Heart left ventricle (tissue), 16 donors: ENCODE measurements at regions not wholly inside any gene's neighbourhood (a gene's known extent, or its start where the extent isn't known, plus 50 kb on each side); places are given as distances from the start of the nearest gene placed in this dataset.

Source experiments
- ATAC-seq, 4 donors: fragments of 200-7000 bp; cut with Tn5 transposase; one replicate each; pipeline ENCODE4 v1.9.1; 2020 to 2022; ENCODE audit warnings: moderate library complexity in 4 of 4, mild to moderate bottlenecking in 3 of 4, moderate number of reproducible peaks in 1 of 4
- DNase-seq, 5 donors: peaks; one replicate each; pipeline ENCODE4 v3.0.0-alpha.2; 2020
- H3K27ac ChIP-seq, 12 donors: fragments of 200-600 bp; sonication (generic) in 4 of 12; one replicate each; pipeline versions ENCODE4 v1.5.0 to v1.8.0; 2016 to 2022; ENCODE audit warnings: mild to moderate bottlenecking in 2 of 12
- H3K27me3 ChIP-seq, 9 donors: fragments of 200-600 bp; sonication (generic) in 2 of 9; one replicate each; pipeline versions ENCODE4 v1.5.1 to v1.8.0; 2016 to 2022; ENCODE audit warnings: mild to moderate bottlenecking in 3 of 9
- H3K36me3 ChIP-seq, 9 donors: fragments of 200-600 bp; sonication (generic) in 2 of 9; one replicate each; pipeline versions ENCODE4 v1.5.0 to v1.8.0; 2018 to 2022; ENCODE audit warnings: mild to moderate bottlenecking in 2 of 9
- H3K4me1 ChIP-seq, 12 donors: fragments of 200-600 bp; sonication (generic) in 4 of 12; one replicate each; pipeline versions ENCODE4 v1.5.0 to v1.8.0; 2016 to 2022; ENCODE audit warnings: mild to moderate bottlenecking in 3 of 12
- H3K4me3 ChIP-seq, 12 donors: fragments of 200-600 bp; sonication (generic) in 4 of 12; one replicate each; pipeline versions ENCODE4 v1.5.0 to v1.8.0; 2017 to 2022; ENCODE audit warnings: mild to moderate bottlenecking in 9 of 12, moderate library complexity in 4 of 12
- H3K9me3 ChIP-seq, 12 donors: fragments of 200-600 bp; sonication (generic) in 4 of 12; one replicate each; pipeline versions ENCODE4 v1.5.0 to v1.8.0; 2016 to 2022; ENCODE audit warnings: mild to moderate bottlenecking in 1 of 12
- CTCF ChIP-seq, 12 donors: fragments of 200-600 bp; sonication (generic) in 4 of 12; IDR thresholded peaks; one replicate each; pipeline versions ENCODE4 v1.5.0 to v1.8.0; 2018 to 2022; ENCODE audit warnings: antibody characterized with exemption in 12 of 12, mild to moderate bottlenecking in 5 of 12
- POLR2A ChIP-seq, 2 donors: fragments of 450-650 bp; IDR thresholded peaks; one replicate each; pipeline ENCODE4 v1.6.1; 2017; ENCODE audit warnings: antibody characterized with exemption in 2 of 2, mild to moderate bottlenecking in 2 of 2, moderate library complexity in 2 of 2
- WGBS, 4 donors: extraction: QIAGEN DNeasy Blood & Tissue Kit in 2 of 4; methylation state at CpG; one replicate each; pipeline versions ENCODE4 v1.1.5 to v1.1.7; 2013 to 2018; 5-methylcytosine and 5-hydroxymethylcytosine counted together
- intact Hi-C, 10 donors: fragments of 100-400 bp; cut with DNase I; formaldehyde crosslinking; loops; one replicate each; pipeline versions ENCODE4 v1.11.1 to v1.14.2; 2022
- donor health status: ischemic (EF 13 %, LVEDD 7.1; RV severe dilation, severe dysfunction).
- donor health status: healthy with polysubstance abuse.
- donor health status: DM: no; HTN: yes; CAD: no.
- donor health status: DM: no; HTN: no; CAD: no.
- donor health status: ischemic (EF 25% LVEDD 6.9; RV normal size, moderate dysfunction).
- donor health status: ischemic (EF 25% LVEDD 5.7; RV mildly dilated, moderate dysfunction).
- donor health status: healthy.
- donor health status: DM: yes; HTN: yes; CAD: no.
- donor health status: ischemic (EF 35%, LVEDD 5.7; RV mildly dilated, moderate dysfunction).
- donor health status: nonischemic (EF 11% LVEDD 7.7; RV severe dilation, severe dysfunction).
- donor health status: DM: yes; HTN: yes; CAD: no.
- donor health status: PGD.
- donor health status: ischemic (EF 29% LVEDD 5.4; RV normal size, mild dysfunction).
- donor health status: nonischemic (EF 23%, LVEDD 6.1; RV moderate dilation, normal function).

DNA sequence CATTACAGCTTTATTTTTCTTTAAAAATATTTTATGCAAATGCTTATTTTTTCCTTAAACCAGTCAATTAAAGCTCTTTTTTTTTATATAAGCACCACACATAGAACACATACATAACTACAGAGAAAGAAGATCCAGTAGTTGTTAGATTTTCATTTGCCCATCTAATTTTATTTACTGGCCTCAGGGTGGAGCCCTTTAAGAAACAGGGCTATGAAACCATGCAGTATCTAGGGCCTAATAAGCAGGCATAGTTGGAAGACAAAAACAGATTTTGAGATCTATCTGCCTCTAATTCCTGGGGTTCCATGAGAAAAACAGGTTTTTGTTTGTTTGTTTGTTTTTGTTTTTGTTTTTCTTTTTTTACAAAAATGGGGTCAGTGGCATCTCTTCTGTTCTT lies 120.6 kb downstream of the BCHE start:
- Histone ChIP-seq H3K4me1 (no peaks in the 10 kb centered on the region), H3K4me3 (no peak overlapping the region), H3K9me3 (peaks cover 0 to 21% (median 0%) of the 10 kb centered on the region in 12 donors), H3K27me3 (no peaks in the 10 kb centered on the region), H3K36me3 (no peaks in the 10 kb centered on the region), H3K27ac (no peak overlapping the region)
- TF ChIP-seq POLR2A (IDR thresholded peaks at IDR 0.05) (no peak), CTCF (IDR thresholded peaks at IDR 0.05) (no peak)
- no peak for ATAC-seq
- no peak for DNase-seq
- intact Hi-C loops = no loop called here

DNA sequence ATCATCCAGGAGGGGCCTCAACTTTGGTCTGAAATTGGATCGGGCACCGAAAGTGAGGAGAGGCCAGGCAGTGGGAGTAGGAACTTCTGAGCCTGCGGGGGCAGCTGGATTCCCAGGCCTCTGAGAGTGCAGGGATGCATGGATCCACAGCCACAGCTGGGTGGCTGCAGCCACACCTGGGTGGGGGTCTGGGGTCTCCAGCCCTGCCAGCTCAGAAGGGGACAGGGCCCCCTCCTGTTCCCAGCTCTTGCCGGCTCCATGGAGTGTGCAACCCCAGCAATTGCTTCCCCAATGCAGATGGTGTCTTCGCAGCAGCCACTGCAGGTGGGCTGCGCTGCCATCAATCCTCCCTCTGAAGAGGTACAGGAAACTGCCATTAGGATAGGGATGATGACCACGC lies 123.7 kb downstream of the BCHE start:
- Histone ChIP-seq H3K9me3 (peaks cover 0 to 4% (median 0%) of the 10 kb centered on the region in 12 donors), H3K36me3 (no peaks in the 10 kb centered on the region), H3K27ac (no peak overlapping the region), H3K27me3 (no peaks in the 10 kb centered on the region), H3K4me3 (no peak overlapping the region), H3K4me1 (no peaks in the 10 kb centered on the region)
- TF ChIP-seq POLR2A (IDR thresholded peaks at IDR 0.05) (no peak), CTCF (IDR thresholded peaks at IDR 0.05) (no peak)
- intact Hi-C loops = no loop called here
- 91 to 95% (median 92%) methylated on average over 7 of the region's 7 CpGs for WGBS, 4 donors
- no peak for ATAC-seq
- DNase-seq = no peak

DNA sequence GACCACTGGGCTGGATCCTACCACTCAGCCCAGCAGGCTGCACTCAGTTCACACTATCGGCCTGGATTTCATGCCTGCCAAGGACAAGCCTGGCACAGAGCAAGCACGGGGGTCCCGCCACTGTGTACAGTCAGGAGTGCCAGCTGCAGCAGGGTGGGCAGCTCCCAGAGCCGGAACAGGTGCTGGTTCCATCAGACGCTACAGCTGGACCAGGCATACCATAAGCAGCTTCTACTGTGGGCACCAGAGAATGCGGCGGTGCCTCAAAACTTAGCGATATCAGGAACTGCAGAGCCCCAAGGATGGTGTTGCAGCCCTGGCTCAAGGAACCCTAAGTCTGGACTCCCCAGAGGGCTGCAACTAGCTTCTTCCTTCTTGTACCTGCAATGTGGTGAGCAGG lies 124.8 kb downstream of the BCHE start:
- no peak for DNase-seq
- Histone ChIP-seq H3K4me1 (no peaks in the 10 kb centered on the region), H3K27me3 (no peaks in the 10 kb centered on the region), H3K9me3 (peaks cover 0 to 4% (median 0%) of the 10 kb centered on the region in 12 donors), H3K4me3 (no peak overlapping the region), H3K27ac (no peak overlapping the region), H3K36me3 (no peaks in the 10 kb centered on the region)
- TF ChIP-seq POLR2A (IDR thresholded peaks at IDR 0.05) (no peak), CTCF (IDR thresholded peaks at IDR 0.05) (no peak)
- no peak for ATAC-seq
- WGBS, 4 donors = 84 to 91% (median 89%) methylated on average over 8 of the region's 8 CpGs
- intact Hi-C loops = no loop called here

DNA sequence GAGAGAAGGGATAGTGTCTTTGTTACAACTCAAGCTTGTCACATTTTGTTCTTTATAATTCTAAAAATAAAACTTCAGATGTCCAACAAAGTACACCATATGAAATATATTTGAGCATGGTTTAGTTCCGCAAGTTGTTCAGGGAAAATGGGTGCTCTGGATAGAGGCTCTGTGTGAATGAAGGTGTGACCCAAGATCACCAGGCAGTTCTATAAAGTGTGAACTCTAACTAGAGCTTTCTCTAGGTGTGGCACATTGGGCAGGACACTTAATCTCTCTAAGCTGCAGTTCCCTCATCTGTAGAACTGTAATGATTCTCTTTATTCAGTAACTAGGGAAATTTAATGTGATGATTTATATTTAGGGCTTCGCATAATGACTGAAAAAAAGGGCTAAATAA lies 139.3 kb downstream of the BCHE start:
- WGBS, 4 donors = 91 to 94% (median 92%) methylated on average over 2 of the region's 2 CpGs
- no peaks in the 10 kb centered on the region for H3K4me1 ChIP-seq
- H3K9me3 ChIP-seq = peaks cover 0 to 3% (median 0%) of the 10 kb centered on the region in 12 donors
- ATAC-seq (no peak), DNase-seq (no peak)
- H3K4me3 ChIP-seq = no peak overlapping the region
- TF ChIP-seq POLR2A (IDR thresholded peaks at IDR 0.05) = no peak
- no peak for TF ChIP-seq CTCF (IDR thresholded peaks at IDR 0.05)
- H3K36me3 ChIP-seq = no peaks in the 10 kb centered on the region
- H3K27ac ChIP-seq = no peak overlapping the region
- H3K27me3 ChIP-seq = no peaks in the 10 kb centered on the region
- intact Hi-C loops = no loop called here
